ENCODE measurements at regions not wholly inside any gene's neighbourhood (a gene's known extent, or its start where the extent isn't known, plus 50 kb on each side); places are given as distances from the start of the nearest gene placed in this dataset.
"Not testable (repeated sequence)": the region's sequence is repeated elsewhere in the genome, so short reads cannot be mapped to it uniquely, and the experiment has no call there.

GRCh38 chr11:92436034-92436920 is 211.7 kb downstream of the FAT3 start:
- no peak for DNase-seq

GRCh38 chr11:92439133-92439532 is 214.5 kb downstream of the FAT3 start:
- DNase-seq: no peak

GRCh38 chr11:92440701-92441442 is 216.3 kb downstream of the FAT3 start:
- no peak for DNase-seq

GRCh38 chr11:92441443-92441726 is 216.8 kb downstream of the FAT3 start:
- no peak for DNase-seq

- DNase-seq: no peak
Observed at GRCh38 chr11:92443199-92443598, 218.6 kb downstream of the FAT3 start.

GRCh38 chr11:92447586-92447985 is 223.0 kb downstream of the FAT3 start:
- DNase-seq: no peak

GRCh38 chr11:92449222-92449621 is 224.6 kb downstream of the FAT3 start:
- no peak for DNase-seq

- DNase-seq: no peak
Observed at GRCh38 chr11:92449780-92450179, 225.2 kb downstream of the FAT3 start.

GRCh38 chr11:92451063-92451462 is 226.4 kb downstream of the FAT3 start:
- no peak for DNase-seq

GRCh38 chr11:92453055-92453454 is 228.4 kb downstream of the FAT3 start:
- DNase-seq: no peak

- DNase-seq: no peak
Observed at GRCh38 chr11:92455210-92455790, 230.7 kb downstream of the FAT3 start.

GRCh38 chr11:92457250-92457649 is 232.6 kb downstream of the FAT3 start:
- no peak for DNase-seq

- DNase-seq: no peak
Observed at GRCh38 chr11:92458486-92458885, 233.9 kb downstream of the FAT3 start.

- DNase-seq: no peak
Observed at GRCh38 chr11:92460213-92460612, 235.6 kb downstream of the FAT3 start.

GRCh38 chr11:92461447-92461846 is 236.8 kb downstream of the FAT3 start:
- no peak for DNase-seq

GRCh38 chr11:92462821-92463220 is 238.2 kb downstream of the FAT3 start:
- no peak for DNase-seq

GRCh38 chr11:92464822-92465221 is 240.2 kb downstream of the FAT3 start:
- DNase-seq: no peak

- not testable (repeated sequence) for DNase-seq
Observed at GRCh38 chr11:92465410-92465809, 240.8 kb downstream of the FAT3 start.

- no peak for DNase-seq
Observed at GRCh38 chr11:92473736-92474135, 249.1 kb downstream of the FAT3 start.

GRCh38 chr11:92475316-92475715 is 250.7 kb downstream of the FAT3 start:
- no peak for DNase-seq

- DNase-seq: no peak
Observed at GRCh38 chr11:92475819-92476218, 251.2 kb downstream of the FAT3 start.

GRCh38 chr11:92477686-92478085 is 253.1 kb downstream of the FAT3 start:
- no peak for DNase-seq

- no peak for DNase-seq
Observed at GRCh38 chr11:92480499-92480898, 255.9 kb downstream of the FAT3 start.

GRCh38 chr11:92482492-92483060 is 258.0 kb downstream of the FAT3 start:
- DNase-seq: no peak

Data from hippocampal formation (tissue), 2 donors.